ENCODE measurements at regions not wholly inside any gene's neighbourhood (a gene's known extent, or its start where the extent isn't known, plus 50 kb on each side); places are given as distances from the start of the nearest gene placed in this dataset.

DNA sequence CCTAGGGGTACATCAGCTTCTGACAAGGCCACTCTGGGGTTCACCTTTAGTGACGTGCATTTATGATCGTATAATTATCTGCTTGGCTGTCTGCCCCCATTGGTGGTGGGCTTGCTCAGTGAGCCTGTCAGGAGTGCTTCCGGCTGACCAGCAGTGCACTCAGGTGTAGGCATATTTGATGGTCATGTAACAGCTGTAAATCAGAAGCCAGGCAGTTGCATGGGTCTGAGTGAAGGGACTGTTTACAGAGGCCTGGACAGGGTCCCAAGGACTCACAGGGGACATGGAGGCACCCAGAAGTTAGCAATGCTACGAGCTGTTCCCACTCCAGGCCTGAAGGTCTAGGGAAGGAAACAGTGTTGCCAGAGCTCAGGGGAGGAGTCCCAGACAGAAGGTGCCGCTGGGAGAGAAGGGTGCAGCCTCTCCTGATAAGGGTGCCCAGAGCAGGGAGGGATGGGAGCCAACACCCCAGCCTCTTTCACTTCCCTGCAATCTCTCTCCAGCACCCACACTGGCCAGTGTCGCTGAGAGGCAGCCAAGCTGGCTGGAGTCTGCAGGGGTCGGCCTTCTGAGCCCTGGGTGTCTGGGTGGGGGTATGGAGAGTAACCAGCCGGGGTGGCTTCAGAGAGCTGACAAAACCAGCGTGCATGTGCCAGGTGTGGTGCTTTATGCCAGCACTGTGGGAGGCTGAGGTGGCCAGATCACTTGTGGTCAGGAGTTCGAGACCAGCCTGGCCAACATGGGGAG lies 61.3 kb upstream of the PRR23E start:
- H3K9me3 ChIP-seq = no peaks in the 10 kb centered on the region
- no peak overlapping the region for H3K4me3 ChIP-seq
- no peaks in the 10 kb centered on the region for H3K36me3 ChIP-seq
- no peak for DNase-seq
- peaks cover 24% of the 10 kb centered on the region for H3K27me3 ChIP-seq

DNA sequence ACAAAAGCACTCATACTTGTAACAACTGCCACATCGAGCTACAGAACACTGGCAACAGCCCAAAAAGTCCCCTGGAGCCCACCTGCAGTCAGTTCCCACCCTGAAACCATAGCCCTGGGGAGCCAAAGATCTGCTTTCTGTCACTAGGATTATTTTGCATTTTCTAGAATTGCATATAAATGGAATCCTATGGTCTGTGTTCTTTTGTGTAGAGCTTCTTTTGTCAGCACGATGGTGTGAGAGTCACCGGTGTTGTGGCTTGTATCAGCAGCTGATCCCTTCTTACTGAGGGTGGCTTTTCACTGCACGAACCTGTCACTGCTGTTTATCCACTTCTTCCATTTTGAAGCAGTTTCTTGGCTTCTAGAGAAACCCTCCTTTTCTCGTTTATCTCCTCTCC lies 60.1 kb upstream of the PRR23E start:
- no peak overlapping the region for H3K4me3 ChIP-seq
- no peaks in the 10 kb centered on the region for H3K9me3 ChIP-seq
- H3K36me3 ChIP-seq = no peaks in the 10 kb centered on the region
- H3K27me3 ChIP-seq = peaks cover 18% of the 10 kb centered on the region
- no peak for DNase-seq

- DNase-seq = no peak
- H3K4me3 ChIP-seq = no peak overlapping the region
- peaks cover 18% of the 10 kb centered on the region for H3K27me3 ChIP-seq
- H3K9me3 ChIP-seq = no peaks in the 10 kb centered on the region
- H3K36me3 ChIP-seq = no peaks in the 10 kb centered on the region
Measured at GRCh38 chr3:127133971-127134370, 59.0 kb upstream of the PRR23E start.

- no peak for DNase-seq
- peaks cover 18% of the 10 kb centered on the region for H3K27me3 ChIP-seq
Measured at GRCh38 chr3:127134466-127134865, 58.5 kb upstream of the PRR23E start.

GRCh38 chr3:127134887-127135240 lies 58.1 kb upstream of the PRR23E start:
- no peaks in the 10 kb centered on the region for H3K36me3 ChIP-seq
- no peak overlapping the region for H3K4me3 ChIP-seq
- H3K27me3 ChIP-seq = peaks cover 17% of the 10 kb centered on the region
- DNase-seq = no peak
- no peaks in the 10 kb centered on the region for H3K9me3 ChIP-seq

More at GRCh38 chr3:127134466-127134865, 58.5 kb upstream of the PRR23E start:
- Histone ChIP-seq H3K9me3 (no peaks in the 10 kb centered on the region), H3K36me3 (no peaks in the 10 kb centered on the region), H3K4me3 (no peak overlapping the region)

- H3K9me3 ChIP-seq = no peaks in the 10 kb centered on the region
- DNase-seq = peak; percentile 28
Measured at GRCh38 chr3:127135241-127136023, 57.5 kb upstream of the PRR23E start.

GRCh38 chr3:127136024-127136600 lies 56.8 kb upstream of the PRR23E start:
- peaks cover 13% of the 10 kb centered on the region for H3K27me3 ChIP-seq
- H3K36me3 ChIP-seq = no peaks in the 10 kb centered on the region
- DNase-seq = no peak
- no peaks in the 10 kb centered on the region for H3K9me3 ChIP-seq
- no peak overlapping the region for H3K4me3 ChIP-seq

More at GRCh38 chr3:127135241-127136023, 57.5 kb upstream of the PRR23E start:
- Histone ChIP-seq H3K27me3 (peaks cover 13% of the 10 kb centered on the region), H3K4me3 (no peak overlapping the region), H3K36me3 (no peaks in the 10 kb centered on the region)

- H3K9me3 ChIP-seq = no peaks in the 10 kb centered on the region
- no peak overlapping the region for H3K4me3 ChIP-seq
- no peak for DNase-seq
- H3K36me3 ChIP-seq = no peaks in the 10 kb centered on the region
- H3K27me3 ChIP-seq = peaks cover 13% of the 10 kb centered on the region
Measured at GRCh38 chr3:127136706-127137105, 56.2 kb upstream of the PRR23E start.

DNA sequence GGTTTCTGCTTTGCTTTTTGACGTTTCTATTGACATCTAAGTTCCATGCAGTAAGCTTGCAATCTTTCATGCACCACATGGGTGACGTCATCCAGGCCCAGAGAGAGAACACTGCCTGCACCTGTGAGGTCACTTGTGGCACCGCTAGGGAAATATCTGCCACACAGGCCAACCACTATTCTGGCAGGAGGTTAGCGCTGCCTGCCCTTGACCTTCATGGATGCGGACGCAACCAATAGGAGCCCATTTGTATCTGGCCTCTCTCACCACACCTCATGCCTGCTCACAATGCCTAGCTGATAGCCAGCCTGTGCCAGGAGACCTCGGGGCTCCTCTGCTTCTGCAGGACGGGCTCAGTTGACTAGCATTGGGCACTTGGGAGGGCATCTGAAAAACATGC lies 55.8 kb upstream of the PRR23E start:
- no peak for DNase-seq
- peaks cover 13% of the 10 kb centered on the region for H3K27me3 ChIP-seq

GRCh38 chr3:127137757-127138536 lies 55.0 kb upstream of the PRR23E start:
- no peaks in the 10 kb centered on the region for H3K9me3 ChIP-seq
- DNase-seq = no peak
- no peaks in the 10 kb centered on the region for H3K36me3 ChIP-seq
- no peak overlapping the region for H3K4me3 ChIP-seq
- H3K27me3 ChIP-seq = peaks cover 13% of the 10 kb centered on the region

More for the DNA sequence above, 55.8 kb upstream of the PRR23E start:
- no peaks in the 10 kb centered on the region for H3K36me3 ChIP-seq
- H3K9me3 ChIP-seq = no peaks in the 10 kb centered on the region
- no peak overlapping the region for H3K4me3 ChIP-seq

GRCh38 chr3:127139601-127140500 lies 53.1 kb upstream of the PRR23E start:
- Histone ChIP-seq H3K27me3 (peaks cover 8% of the 10 kb centered on the region), H3K9me3 (no peaks in the 10 kb centered on the region), H3K4me3 (no peak overlapping the region), H3K36me3 (no peaks in the 10 kb centered on the region)
- DNase-seq = no peak

DNA sequence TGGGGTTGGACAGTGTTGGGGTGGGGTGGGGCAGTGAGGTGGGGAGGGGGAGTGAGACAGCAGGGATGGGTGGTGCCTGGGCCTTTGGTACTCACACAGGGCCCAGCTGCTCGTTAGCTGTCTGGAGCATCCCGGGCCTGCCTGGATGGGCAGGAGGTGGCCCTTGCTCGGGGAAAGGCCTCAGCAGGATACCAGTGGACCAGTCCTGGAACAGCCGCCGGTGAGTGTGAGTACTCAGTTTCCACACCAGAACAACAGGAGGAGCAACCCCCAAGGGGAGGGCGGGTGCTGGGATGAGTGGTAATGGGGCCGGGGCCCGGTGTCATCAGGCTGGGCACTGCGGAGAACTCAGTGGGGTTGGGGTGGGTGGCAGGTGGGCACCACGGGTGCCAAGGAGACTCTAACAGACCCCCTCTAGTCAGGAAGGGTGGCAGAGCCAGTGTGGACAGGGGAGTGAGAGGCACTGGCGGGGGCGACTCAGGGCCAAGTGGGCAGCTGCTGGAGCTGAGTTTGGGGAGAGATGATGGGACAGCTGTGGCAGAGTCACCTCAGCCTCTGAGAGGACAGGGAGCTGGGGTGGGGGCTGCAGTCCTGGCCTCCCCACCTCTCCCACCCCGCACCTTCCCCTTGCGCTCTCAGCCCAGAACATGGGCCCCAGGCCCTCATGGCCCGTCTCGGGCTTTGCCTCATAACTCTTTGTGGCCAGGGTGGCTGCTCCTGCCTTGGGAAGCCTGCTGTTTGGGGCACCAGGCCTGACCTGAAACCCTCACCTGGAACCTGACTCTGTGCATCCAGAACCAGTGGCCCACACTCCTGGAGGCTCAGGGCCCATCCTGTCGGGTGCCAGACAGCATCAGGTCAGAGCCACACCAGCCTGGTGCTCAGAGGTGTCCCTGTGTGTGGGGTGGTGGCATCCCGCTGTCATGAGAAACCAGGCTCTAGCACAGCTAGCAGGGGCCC lies 52.1 kb upstream of the PRR23E start:
- no peaks in the 10 kb centered on the region for H3K9me3 ChIP-seq
- no peak for DNase-seq
- no peak overlapping the region for H3K4me3 ChIP-seq
- H3K36me3 ChIP-seq = no peaks in the 10 kb centered on the region
- no peaks in the 10 kb centered on the region; the same call in 1 of the 2 replicates for H3K27me3 ChIP-seq

- H3K27me3 ChIP-seq = no peaks in the 10 kb centered on the region
- no peak overlapping the region for H3K4me3 ChIP-seq
- no peaks in the 10 kb centered on the region for H3K9me3 ChIP-seq
- DNase-seq = no peak
- H3K36me3 ChIP-seq = no peaks in the 10 kb centered on the region
Measured at GRCh38 chr3:127141921-127142730, 50.8 kb upstream of the PRR23E start.
